ENCODE measurements at regions not wholly inside any gene's neighbourhood (a gene's known extent, or its start where the extent isn't known, plus 50 kb on each side); places are given as distances from the start of the nearest gene placed in this dataset.

DNA sequence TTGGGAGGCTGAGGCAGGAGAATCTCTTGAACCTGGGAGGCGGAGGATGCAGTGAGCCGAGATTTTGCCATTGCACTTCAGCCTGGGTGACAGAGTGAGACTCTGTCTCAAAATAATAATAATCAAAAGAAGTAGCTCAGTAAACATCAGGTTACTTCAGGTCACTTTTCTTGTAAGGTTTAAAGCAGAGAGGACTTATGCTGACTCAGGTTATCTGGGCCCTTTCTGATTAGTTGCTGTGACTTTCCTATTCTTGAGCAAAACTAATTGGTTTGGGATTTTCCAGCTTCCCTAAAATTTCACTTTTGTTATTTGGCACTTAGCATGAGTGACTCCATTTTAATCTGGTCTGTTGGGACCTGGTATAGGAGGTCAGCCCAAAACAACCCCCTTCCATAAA is 812.9 kb downstream of the NLGN4X start:
- intact Hi-C loops (cut with DNase I, micrococcal nuclease), result no loop called here

GRCh38 chrX:5409106-5409505 is 819.6 kb downstream of the NLGN4X start:
- H3K36me3 ChIP-seq (ENCODE audit: insufficient read depth, low read length), result no peaks in the 10 kb centered on the region
- intact Hi-C loops (cut with DNase I, micrococcal nuclease), result no loop called here
- H3K4me1 Mint-ChIP-seq (ENCODE audit: low read depth), result no peaks in the 10 kb centered on the region
- H3K9me3 ChIP-seq (ENCODE audit: control insufficient read depth in 1 of 2, insufficient read depth in 1 of 2, low read length in 2 of 2), result no peaks in the 10 kb centered on the region
- H3K4me3 ChIP-seq (ENCODE audit: low read length), result no peak overlapping the region
- H3K27ac Mint-ChIP-seq, result no peak overlapping the region
- no peak overlapping the region for H3K4me3 Mint-ChIP-seq
- CTCF ChIA-PET, result no interaction called here
- H3K27me3 ChIP-seq (ENCODE audit: control insufficient read depth in 1 of 2, insufficient read depth in 2 of 2, low read length in 2 of 2), result no peaks in the 10 kb centered on the region
- no peaks in the 10 kb centered on the region for H3K9me3 Mint-ChIP-seq
- TF ChIP-seq, protein P1, sequence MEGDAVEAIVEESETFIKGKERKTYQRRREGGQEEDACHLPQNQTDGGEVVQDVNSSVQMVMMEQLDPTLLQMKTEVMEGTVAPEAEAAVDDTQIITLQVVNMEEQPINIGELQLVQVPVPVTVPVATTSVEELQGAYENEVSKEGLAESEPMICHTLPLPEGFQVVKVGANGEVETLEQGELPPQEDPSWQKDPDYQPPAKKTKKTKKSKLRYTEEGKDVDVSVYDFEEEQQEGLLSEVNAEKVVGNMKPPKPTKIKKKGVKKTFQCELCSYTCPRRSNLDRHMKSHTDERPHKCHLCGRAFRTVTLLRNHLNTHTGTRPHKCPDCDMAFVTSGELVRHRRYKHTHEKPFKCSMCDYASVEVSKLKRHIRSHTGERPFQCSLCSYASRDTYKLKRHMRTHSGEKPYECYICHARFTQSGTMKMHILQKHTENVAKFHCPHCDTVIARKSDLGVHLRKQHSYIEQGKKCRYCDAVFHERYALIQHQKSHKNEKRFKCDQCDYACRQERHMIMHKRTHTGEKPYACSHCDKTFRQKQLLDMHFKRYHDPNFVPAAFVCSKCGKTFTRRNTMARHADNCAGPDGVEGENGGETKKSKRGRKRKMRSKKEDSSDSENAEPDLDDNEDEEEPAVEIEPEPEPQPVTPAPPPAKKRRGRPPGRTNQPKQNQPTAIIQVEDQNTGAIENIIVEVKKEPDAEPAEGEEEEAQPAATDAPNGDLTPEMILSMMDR (IDR thresholded peaks at IDR 0.05), result no peak
- POLR2A ChIA-PET, result no interaction called here
- H3K36me3 Mint-ChIP-seq (ENCODE audit: low read depth), result no peaks in the 10 kb centered on the region
- H3K4me1 ChIP-seq (ENCODE audit: insufficient read depth, low read length), result no peaks in the 10 kb centered on the region
- DNase-seq (no peak), ATAC-seq (ENCODE audit: poor library complexity) (no peak)
- no peaks in the 10 kb centered on the region for H3K27me3 Mint-ChIP-seq
- H3K27ac ChIP-seq (ENCODE audit: low read depth in 1 of 2, low read length in 2 of 2), result no peak overlapping the region

More for the DNA sequence above, 812.9 kb downstream of the NLGN4X start:
- Mint-ChIP-seq H3K9me3 (no peaks in the 10 kb centered on the region), H3K27ac (no peak overlapping the region), H3K27me3 (no peaks in the 10 kb centered on the region), H3K36me3 (ENCODE audit: low read depth) (no peaks in the 10 kb centered on the region), H3K4me3 (no peak overlapping the region), H3K4me1 (ENCODE audit: low read depth) (no peaks in the 10 kb centered on the region)
- no peaks in the 10 kb centered on the region for H3K27me3 ChIP-seq (ENCODE audit: control insufficient read depth in 1 of 2, insufficient read depth in 2 of 2, low read length in 2 of 2)
- H3K36me3 ChIP-seq (ENCODE audit: insufficient read depth, low read length), result no peaks in the 10 kb centered on the region
- CTCF ChIA-PET, result no interaction called here
- ATAC-seq (ENCODE audit: poor library complexity) (no peak), DNase-seq (no peak)
- POLR2A ChIA-PET, result no interaction called here
- TF ChIP-seq, protein P1 (IDR thresholded peaks at IDR 0.05), result no peak
- H3K9me3 ChIP-seq (ENCODE audit: control insufficient read depth in 1 of 2, insufficient read depth in 1 of 2, low read length in 2 of 2), result no peaks in the 10 kb centered on the region
- no peak overlapping the region for H3K4me3 ChIP-seq (ENCODE audit: low read length)
- H3K27ac ChIP-seq (ENCODE audit: low read depth in 1 of 2, low read length in 2 of 2), result no peak overlapping the region
- no peaks in the 10 kb centered on the region for H3K4me1 ChIP-seq (ENCODE audit: insufficient read depth, low read length)

GRCh38 chrX:5402461-5402860 is 826.2 kb downstream of the NLGN4X start:
- POLR2A ChIA-PET, result no interaction called here
- H3K9me3 ChIP-seq (ENCODE audit: control insufficient read depth in 1 of 2, insufficient read depth in 1 of 2, low read length in 2 of 2), result no peaks in the 10 kb centered on the region
- H3K27me3 ChIP-seq (ENCODE audit: control insufficient read depth in 1 of 2, insufficient read depth in 2 of 2, low read length in 2 of 2), result no peaks in the 10 kb centered on the region
- Mint-ChIP-seq H3K4me3 (no peak overlapping the region), H3K36me3 (ENCODE audit: low read depth) (no peaks in the 10 kb centered on the region), H3K27me3 (no peaks in the 10 kb centered on the region), H3K4me1 (ENCODE audit: low read depth) (no peaks in the 10 kb centered on the region), H3K9me3 (no peaks in the 10 kb centered on the region), H3K27ac (no peak overlapping the region)
- CTCF ChIA-PET, result no interaction called here
- no peak for DNase-seq
- TF ChIP-seq, protein P1 (IDR thresholded peaks at IDR 0.05), result no peak
- no peaks in the 10 kb centered on the region for H3K36me3 ChIP-seq (ENCODE audit: insufficient read depth, low read length)
- H3K27ac ChIP-seq (ENCODE audit: low read depth in 1 of 2, low read length in 2 of 2), result no peak overlapping the region
- ATAC-seq (ENCODE audit: poor library complexity), result no peak
- intact Hi-C loops (cut with DNase I, micrococcal nuclease), result no loop called here
- H3K4me1 ChIP-seq (ENCODE audit: insufficient read depth, low read length), result no peaks in the 10 kb centered on the region
- H3K4me3 ChIP-seq (ENCODE audit: low read length), result no peak overlapping the region

Data from CD4-positive, alpha-beta T cell (primary cell).